ENCODE measurements at regions not wholly inside any gene's neighbourhood (a gene's known extent, or its start where the extent isn't known, plus 50 kb on each side); places are given as distances from the start of the nearest gene placed in this dataset.

GRCh38 chr17:13134076-13134475 is 116.2 kb upstream of the ELAC2 start:
- TF ChIP-seq, protein P1, sequence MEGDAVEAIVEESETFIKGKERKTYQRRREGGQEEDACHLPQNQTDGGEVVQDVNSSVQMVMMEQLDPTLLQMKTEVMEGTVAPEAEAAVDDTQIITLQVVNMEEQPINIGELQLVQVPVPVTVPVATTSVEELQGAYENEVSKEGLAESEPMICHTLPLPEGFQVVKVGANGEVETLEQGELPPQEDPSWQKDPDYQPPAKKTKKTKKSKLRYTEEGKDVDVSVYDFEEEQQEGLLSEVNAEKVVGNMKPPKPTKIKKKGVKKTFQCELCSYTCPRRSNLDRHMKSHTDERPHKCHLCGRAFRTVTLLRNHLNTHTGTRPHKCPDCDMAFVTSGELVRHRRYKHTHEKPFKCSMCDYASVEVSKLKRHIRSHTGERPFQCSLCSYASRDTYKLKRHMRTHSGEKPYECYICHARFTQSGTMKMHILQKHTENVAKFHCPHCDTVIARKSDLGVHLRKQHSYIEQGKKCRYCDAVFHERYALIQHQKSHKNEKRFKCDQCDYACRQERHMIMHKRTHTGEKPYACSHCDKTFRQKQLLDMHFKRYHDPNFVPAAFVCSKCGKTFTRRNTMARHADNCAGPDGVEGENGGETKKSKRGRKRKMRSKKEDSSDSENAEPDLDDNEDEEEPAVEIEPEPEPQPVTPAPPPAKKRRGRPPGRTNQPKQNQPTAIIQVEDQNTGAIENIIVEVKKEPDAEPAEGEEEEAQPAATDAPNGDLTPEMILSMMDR (IDR thresholded peaks at IDR 0.05): no peak
- TF ChIP-seq POLR2A (IDR thresholded peaks at IDR 0.05): no peak

Data from heart left ventricle (tissue), 13 donors.